ENCODE measurements at regions not wholly inside any gene's neighbourhood (a gene's known extent, or its start where the extent isn't known, plus 50 kb on each side); places are given as distances from the start of the nearest gene placed in this dataset.

DNA sequence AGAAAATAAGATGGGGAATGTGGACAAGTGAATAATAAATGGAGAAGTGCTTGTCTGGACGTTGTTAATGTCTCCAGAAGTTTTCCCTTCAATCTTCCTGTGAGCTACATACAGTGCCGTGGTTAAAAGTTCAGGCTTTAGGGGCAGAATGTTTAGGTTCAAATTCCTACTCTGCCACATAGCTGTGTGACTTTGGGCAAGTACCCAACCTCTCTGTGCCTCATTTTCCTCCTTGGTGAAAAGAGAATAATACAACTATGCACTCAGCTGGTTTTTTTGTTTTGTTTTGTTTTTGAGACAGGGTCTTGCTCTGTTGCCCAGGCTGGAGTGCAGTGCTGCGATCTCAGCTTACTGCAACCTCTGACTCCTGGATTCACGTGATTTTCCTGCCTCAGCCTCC lies 143.5 kb downstream of the CHIC2 start:
- TF ChIP-seq, protein P1, sequence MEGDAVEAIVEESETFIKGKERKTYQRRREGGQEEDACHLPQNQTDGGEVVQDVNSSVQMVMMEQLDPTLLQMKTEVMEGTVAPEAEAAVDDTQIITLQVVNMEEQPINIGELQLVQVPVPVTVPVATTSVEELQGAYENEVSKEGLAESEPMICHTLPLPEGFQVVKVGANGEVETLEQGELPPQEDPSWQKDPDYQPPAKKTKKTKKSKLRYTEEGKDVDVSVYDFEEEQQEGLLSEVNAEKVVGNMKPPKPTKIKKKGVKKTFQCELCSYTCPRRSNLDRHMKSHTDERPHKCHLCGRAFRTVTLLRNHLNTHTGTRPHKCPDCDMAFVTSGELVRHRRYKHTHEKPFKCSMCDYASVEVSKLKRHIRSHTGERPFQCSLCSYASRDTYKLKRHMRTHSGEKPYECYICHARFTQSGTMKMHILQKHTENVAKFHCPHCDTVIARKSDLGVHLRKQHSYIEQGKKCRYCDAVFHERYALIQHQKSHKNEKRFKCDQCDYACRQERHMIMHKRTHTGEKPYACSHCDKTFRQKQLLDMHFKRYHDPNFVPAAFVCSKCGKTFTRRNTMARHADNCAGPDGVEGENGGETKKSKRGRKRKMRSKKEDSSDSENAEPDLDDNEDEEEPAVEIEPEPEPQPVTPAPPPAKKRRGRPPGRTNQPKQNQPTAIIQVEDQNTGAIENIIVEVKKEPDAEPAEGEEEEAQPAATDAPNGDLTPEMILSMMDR (IDR thresholded peaks at IDR 0.05): no peak
- no peak for TF ChIP-seq POLR2A (IDR thresholded peaks at IDR 0.05)
